Smooth muscle cell (in vitro differentiated cells): ENCODE measurements at regions not wholly inside any gene's neighbourhood (a gene's known extent, or its start where the extent isn't known, plus 50 kb on each side); places are given as distances from the start of the nearest gene placed in this dataset.

Source experiments
- DNase-seq: peaks from one replicate; lab custom pipeline; 2025; ENCODE audit not compliant: unreplicated experiment; lab: John Stamatoyannopoulos, UW
- H2AFZ ChIP-seq: fragments of 200-600 bp; sonication (generic); 2 replicates; pipeline ENCODE4 v1.6.0; 2016; ENCODE audit warnings: antibody characterized with exemption, low read depth, mild to moderate bottlenecking
- H3F3A ChIP-seq: fragments of 200-600 bp; sonication (generic); 2 replicates; pipeline ENCODE4 v1.6.0; 2017; ENCODE audit warnings: antibody characterized with exemption, low read depth
- H3K27ac ChIP-seq: fragments of 200-600 bp; sonication (generic); 2 replicates; pipeline ENCODE4 v1.5.1; 2016; ENCODE audit warnings: low read depth, mild to moderate bottlenecking
- H3K27me3 ChIP-seq: fragments of 200-600 bp; sonication (generic); 2 replicates; pipeline ENCODE4 v1.6.1; 2016; ENCODE audit warnings: low read depth, mild to moderate bottlenecking
- H3K36me3 ChIP-seq: fragments of 200-600 bp; sonication (generic); 2 replicates; pipeline ENCODE4 v1.5.1; 2016; ENCODE audit warnings: low read depth
- H3K4me1 ChIP-seq: fragments of 200-600 bp; sonication (generic); 2 replicates; pipeline ENCODE4 v1.5.1; 2016; ENCODE audit warnings: low read depth
- H3K4me2 ChIP-seq: fragments of 200-600 bp; sonication (generic); 2 replicates; pipeline ENCODE4 v1.6.0; 2016; ENCODE audit warnings: mild to moderate bottlenecking
- H3K4me3 ChIP-seq: fragments of 200-600 bp; sonication (generic); 2 replicates; pipeline ENCODE4 v1.5.1; 2016; ENCODE audit warnings: mild to moderate bottlenecking
- H3K79me2 ChIP-seq: fragments of 200-600 bp; sonication (generic); 2 replicates; pipeline ENCODE4 v1.6.0; 2016; ENCODE audit warnings: low read depth, mild to moderate bottlenecking
- H3K9ac ChIP-seq: fragments of 200-600 bp; sonication (generic); 2 replicates; pipeline ENCODE4 v1.6.0; 2016; ENCODE audit warnings: low read depth
- H3K9me3 ChIP-seq: fragments of 200-600 bp; sonication (generic); replicated peaks from 2 replicates; pipeline ENCODE4 v1.5.1; 2016; ENCODE audit warnings: low read depth
- H4K20me1 ChIP-seq: fragments of 200-600 bp; sonication (generic); 2 replicates; pipeline ENCODE4 v1.6.0; 2016; ENCODE audit warnings: low read depth
- CTCF ChIP-seq: fragments of 200-600 bp; sonication (generic); IDR thresholded peaks from 2 replicates; pipeline ENCODE4 v1.5.1; 2017; ENCODE audit warnings: borderline replicate concordance, mild to moderate bottlenecking, antibody characterized with exemption; ENCODE audit not compliant: insufficient read depth, poor library complexity, severe bottlenecking
- WGBS: methylation state at CpG from one replicate; pipeline ENCODE4 v1.1.7; 2016; ENCODE audit warnings: low lambda C conversion rate; 5-methylcytosine and 5-hydroxymethylcytosine counted together

- H3K4me2 ChIP-seq: no peak overlapping the region
- H3K36me3 ChIP-seq: no peaks in the 10 kb centered on the region
- H4K20me1 ChIP-seq: no peaks in the 10 kb centered on the region
- no peak overlapping the region for H3K4me3 ChIP-seq
- DNase-seq: no peak
- no peaks in the 10 kb centered on the region for H3K79me2 ChIP-seq
- H3K27ac ChIP-seq: no peak overlapping the region
- no peaks in the 10 kb centered on the region for H3K4me1 ChIP-seq
- H3F3A ChIP-seq: no peaks in the 10 kb centered on the region
- H3K9me3 ChIP-seq: no peaks in the 10 kb centered on the region
- H3K27me3 ChIP-seq: no peaks in the 10 kb centered on the region
- TF ChIP-seq CTCF: no peak
- WGBS: 89% methylated on average over 5 of the region's 5 CpGs
- H3K9ac ChIP-seq: no peak overlapping the region
- H2AFZ ChIP-seq: no peak overlapping the region
Observed at GRCh38 chr6:17047889-17048288, 54.0 kb upstream of the STMND1 start.

GRCh38 chr6:17045581-17046322 is 56.1 kb upstream of the STMND1 start:
- peak overlapping the region; percentile 37 for H3K4me2 ChIP-seq
- no peak for DNase-seq
- no peaks in the 10 kb centered on the region for H3K4me1 ChIP-seq
- WGBS: 68% methylated on average over 4 of the region's 4 CpGs
- peak overlapping the region; percentile 22 for H2AFZ ChIP-seq
- no peaks in the 10 kb centered on the region for H3K79me2 ChIP-seq
- H3K9ac ChIP-seq: no peak overlapping the region
- H3K4me3 ChIP-seq: no peak overlapping the region
- H3K27me3 ChIP-seq: no peaks in the 10 kb centered on the region
- no peaks in the 10 kb centered on the region for H3K9me3 ChIP-seq
- no peaks in the 10 kb centered on the region for H3K36me3 ChIP-seq
- no peaks in the 10 kb centered on the region for H3F3A ChIP-seq
- no peaks in the 10 kb centered on the region for H4K20me1 ChIP-seq
- no peak for TF ChIP-seq CTCF
- H3K27ac ChIP-seq: peak overlapping the region; percentile 15

DNA sequence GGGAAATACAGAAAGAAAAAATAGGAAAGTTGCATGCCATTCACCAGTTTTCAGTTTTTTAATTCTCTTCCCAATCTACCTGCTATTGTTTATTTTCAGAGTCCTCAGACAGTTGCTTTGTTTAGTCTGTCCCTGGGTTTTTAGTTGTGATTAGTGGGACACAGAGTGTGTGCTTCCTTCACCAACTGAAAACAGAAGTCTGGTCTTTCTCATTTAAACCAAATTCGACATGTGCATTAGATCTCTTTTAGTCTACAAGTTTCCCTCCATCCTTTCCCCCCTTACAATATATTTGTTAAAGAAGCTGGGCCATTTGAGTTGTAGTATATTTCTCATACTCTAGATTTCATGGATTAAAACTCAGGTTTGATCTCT is 58.7 kb upstream of the STMND1 start:
- Histone ChIP-seq H3K36me3 (no peaks in the 10 kb centered on the region), H3K4me2 (peak overlapping the region; percentile 81), H3K4me1 (no peaks in the 10 kb centered on the region), H3K27ac (peak overlapping the region; percentile 59), H2AFZ (peak overlapping the region; percentile 83), H3F3A (no peaks in the 10 kb centered on the region), H3K27me3 (no peaks in the 10 kb centered on the region), H3K4me3 (no peak overlapping the region), H3K9me3 (no peaks in the 10 kb centered on the region), H4K20me1 (no peaks in the 10 kb centered on the region), H3K9ac (no peak overlapping the region), H3K79me2 (no peaks in the 10 kb centered on the region)
- DNase-seq: no peak
- WGBS: 50% methylated on average over 1 of the region's 1 CpG
- TF ChIP-seq CTCF: no peak
